CD14-positive monocyte (primary cell): ENCODE measurements at regions not wholly inside any gene's neighbourhood (a gene's known extent, or its start where the extent isn't known, plus 50 kb on each side); places are given as distances from the start of the nearest gene placed in this dataset.

Source experiments
- DNase-seq, 3 donors: peaks; one replicate each; pipeline ENCODE4 v3.0.0-alpha.2; 2011 to 2022
- H2AFZ ChIP-seq: 2 replicates; pipeline ENCODE4 v1.6.0; 2012; ENCODE audit warnings: mild to moderate bottlenecking, low read depth, low read length, inconsistent platforms; ENCODE audit not compliant: insufficient read depth, poor library complexity, severe bottlenecking
- H3K27ac ChIP-seq, 2 donors: 1 replicate in 1 of 2; 2 replicates in 1 of 2; pipeline ENCODE4 v1.5.1; 2012 to 2013; ENCODE audit warnings: low read length in 2 of 2, control low read depth in 1 of 2, inconsistent platforms in 1 of 2, low read depth in 1 of 2, mild to moderate bottlenecking in 1 of 2
- H3K27me3 ChIP-seq, 2 donors: one replicate each; pipeline versions ENCODE4 v1.6.0 to v1.6.1; 2011 to 2013; ENCODE audit warnings: low read length in 2 of 2; ENCODE audit not compliant: control insufficient read depth in 2 of 2, insufficient read depth in 2 of 2
- H3K36me3 ChIP-seq, 2 donors: replicated peaks in 1 of 2; 1 replicate in 1 of 2; 2 replicates in 1 of 2; pipeline versions ENCODE4 v1.5.1 to v1.6.1; 2012 to 2013; ENCODE audit warnings: low read length in 2 of 2, control low read depth in 1 of 2, inconsistent platforms in 1 of 2, mild to moderate bottlenecking in 1 of 2; ENCODE audit not compliant: insufficient read depth in 2 of 2, control insufficient read depth in 1 of 2
- H3K4me1 ChIP-seq, 2 donors: 1 replicate in 1 of 2; 2 replicates in 1 of 2; pipeline versions ENCODE4 v1.5.1 to v1.6.1; 2012 to 2013; ENCODE audit warnings: low read length in 2 of 2, control low read depth in 1 of 2, inconsistent platforms in 1 of 2, mild to moderate bottlenecking in 1 of 2, moderate library complexity in 1 of 2; ENCODE audit not compliant: insufficient read depth in 2 of 2, control insufficient read depth in 1 of 2
- H3K4me2 ChIP-seq: replicated peaks from 2 replicates; pipeline ENCODE3; 2012; ENCODE audit warnings: low read length, moderate library complexity, mild to moderate bottlenecking; ENCODE audit not compliant: poor library complexity, severe bottlenecking; ENCODE audit errors: extremely low read depth
- H3K4me3 ChIP-seq, 3 experiments: fragments of 200-600 bp in 1 of 3; sonication (generic) in 1 of 3; replicated peaks in 1 of 3; 1 replicate in 2 of 3; 2 replicates in 1 of 3; pipeline ENCODE4 v1.5.1; 2011 to 2013; ENCODE audit warnings: low read length in 3 of 3, mild to moderate bottlenecking in 3 of 3, control low read depth in 2 of 3, low read depth in 2 of 3, inconsistent platforms in 1 of 3, moderate library complexity in 1 of 3
- H3K79me2 ChIP-seq: 2 replicates; pipeline ENCODE4 v1.6.0; 2012; ENCODE audit warnings: mild to moderate bottlenecking, control low read depth, inconsistent platforms, low read length, moderate library complexity; ENCODE audit not compliant: insufficient read depth
- H3K9ac ChIP-seq: 2 replicates; pipeline ENCODE4 v1.6.0; 2017; ENCODE audit warnings: low read length, mild to moderate bottlenecking; ENCODE audit not compliant: insufficient read depth, poor library complexity, severe bottlenecking
- H3K9me3 ChIP-seq, 2 donors: replicated peaks in 1 of 2; 1 replicate in 1 of 2; 2 replicates in 1 of 2; pipeline versions ENCODE4 v1.5.1 to v1.6.1; 2012 to 2013; ENCODE audit warnings: low read length in 2 of 2, control low read depth in 1 of 2; ENCODE audit not compliant: control insufficient read depth in 1 of 2, insufficient read depth in 1 of 2
- H4K20me1 ChIP-seq: 2 replicates; pipeline ENCODE4 v1.6.0; 2012; ENCODE audit warnings: mild to moderate bottlenecking, low read length, control low read depth, moderate library complexity; ENCODE audit not compliant: insufficient read depth
- H3K27ac Mint-ChIP-seq, 7 donors: one replicate each; pipeline ENCODE4 v1.8.0; 2020; ENCODE audit warnings: mild to moderate bottlenecking in 7 of 7, mixed read lengths in 7 of 7, moderate library complexity in 6 of 7, inconsistent platforms in 2 of 7
- H3K27me3 Mint-ChIP-seq, 3 donors: one replicate each; pipeline ENCODE4 v1.8.0; 2021 to 2022; ENCODE audit warnings: low read depth in 3 of 3, mild to moderate bottlenecking in 3 of 3, mixed read lengths in 3 of 3, moderate library complexity in 3 of 3, inconsistent platforms in 1 of 3
- H3K36me3 Mint-ChIP-seq, 2 donors: one replicate each; pipeline ENCODE4 v1.8.0; 2020; ENCODE audit warnings: mixed read lengths in 2 of 2, inconsistent platforms in 1 of 2, mild to moderate bottlenecking in 1 of 2
- H3K4me1 Mint-ChIP-seq: one replicate; pipeline ENCODE4 v1.8.0; 2020; ENCODE audit warnings: mild to moderate bottlenecking, mixed read lengths
- H3K4me3 Mint-ChIP-seq, 2 donors: one replicate each; pipeline ENCODE4 v1.8.0; 2020; ENCODE audit warnings: mild to moderate bottlenecking in 2 of 2, mixed read lengths in 2 of 2, moderate library complexity in 1 of 2
- H3K9me3 Mint-ChIP-seq, 7 donors: one replicate each; pipeline ENCODE4 v1.8.0; 2020 to 2022; ENCODE audit warnings: mixed read lengths in 7 of 7, mild to moderate bottlenecking in 6 of 7, moderate library complexity in 6 of 7, inconsistent platforms in 2 of 7
- CTCF ChIP-seq: fragments of 200-600 bp; IDR thresholded peaks from one replicate; pipeline ENCODE4 v1.8.0; 2022; ENCODE audit warnings: antibody characterized with exemption, mild to moderate bottlenecking
- WGBS: methylation state at CpG from one replicate; pipeline ENCODE4 v1.1.5; 2013; ENCODE audit warnings: missing lambda C conversion rate; ENCODE audit not compliant: insufficient coverage; 5-methylcytosine and 5-hydroxymethylcytosine counted together
- intact Hi-C, 2 donors: fragments of 100-400 bp; cut with micrococcal nuclease; formaldehyde crosslinking; loops; one replicate each; pipeline versions ENCODE4 v1.15.0 to v1.15.1; 2023

GRCh38 chr1:239056940-239057339, 329.4 kb upstream of the CHRM3 start:
- Mint-ChIP-seq H3K4me1 (no peaks in the 10 kb centered on the region), H3K27me3 (peaks cover 0 to 1% (median 0%) of the 10 kb centered on the region in 3 donors), H3K4me3 (no peak overlapping the region), H3K36me3 (no peaks in the 10 kb centered on the region), H3K27ac (no peak overlapping the region), H3K9me3 (peaks cover 2 to 16% (median 5%) of the 10 kb centered on the region in 7 donors)
- 100% methylated on average over 3 of the region's 3 CpGs for WGBS
- TF ChIP-seq CTCF: no peak
- intact Hi-C loops: no loop called here
- no peaks in the 10 kb centered on the region for H4K20me1 ChIP-seq
- no peak for DNase-seq
- no peaks in the 10 kb centered on the region for H3K36me3 ChIP-seq
- no peak overlapping the region for H3K27ac ChIP-seq
- H3K27me3 ChIP-seq: no peaks in the 10 kb centered on the region
- H3K9me3 ChIP-seq: peaks cover 9 to 10% of the 10 kb centered on the region in 2 donors
- H3K4me2 ChIP-seq: no peak overlapping the region
- no peak overlapping the region for H3K4me3 ChIP-seq
- H3K79me2 ChIP-seq: no peaks in the 10 kb centered on the region
- no peak overlapping the region for H3K9ac ChIP-seq
- no peak overlapping the region for H2AFZ ChIP-seq
- H3K4me1 ChIP-seq: no peaks in the 10 kb centered on the region

- H3K9me3 ChIP-seq: peaks cover 9 to 10% of the 10 kb centered on the region in 2 donors
- 92% methylated on average over 3 of the region's 3 CpGs for WGBS
- H3K79me2 ChIP-seq: no peaks in the 10 kb centered on the region
- no peak overlapping the region for H3K27ac ChIP-seq
- no peaks in the 10 kb centered on the region for H3K4me1 ChIP-seq
- Mint-ChIP-seq H3K9me3 (peaks cover 2 to 16% (median 5%) of the 10 kb centered on the region in 7 donors), H3K4me1 (no peaks in the 10 kb centered on the region), H3K36me3 (no peaks in the 10 kb centered on the region), H3K4me3 (no peak overlapping the region), H3K27ac (no peak overlapping the region), H3K27me3 (no peaks in the 10 kb centered on the region)
- no peak overlapping the region for H2AFZ ChIP-seq
- H3K36me3 ChIP-seq: no peaks in the 10 kb centered on the region
- H3K4me3 ChIP-seq: no peak overlapping the region
- no peaks in the 10 kb centered on the region for H4K20me1 ChIP-seq
- no peak for TF ChIP-seq CTCF
- intact Hi-C loops: no loop called here
- no peak overlapping the region for H3K9ac ChIP-seq
- no peaks in the 10 kb centered on the region for H3K27me3 ChIP-seq
- DNase-seq: no peak
- no peak overlapping the region for H3K4me2 ChIP-seq
Observed at GRCh38 chr1:239053279-239053678, 333.1 kb upstream of the CHRM3 start.
